ENCODE measurements at regions not wholly inside any gene's neighbourhood (a gene's known extent, or its start where the extent isn't known, plus 50 kb on each side); places are given as distances from the start of the nearest gene placed in this dataset.

DNA sequence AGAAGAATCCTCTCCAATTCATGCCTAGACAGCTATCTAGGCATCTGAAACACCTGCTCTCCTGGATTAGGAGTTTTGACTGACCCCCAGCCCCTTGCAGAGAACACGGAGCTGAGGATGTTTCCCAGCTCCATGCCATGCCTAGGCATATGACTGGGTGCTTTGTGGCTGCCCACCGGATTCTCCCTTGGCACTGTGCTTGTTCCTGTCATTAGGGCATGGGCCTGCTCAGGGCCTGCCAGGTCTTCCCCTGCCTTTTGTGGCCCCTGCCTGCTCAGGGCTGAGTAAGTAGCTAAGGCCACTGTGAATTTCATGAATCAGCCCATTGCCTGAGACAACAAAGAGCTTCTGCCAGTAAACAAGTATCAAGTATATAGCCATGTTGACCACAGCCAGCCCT lies 867.4 kb downstream of the TECRL start:
- TF ChIP-seq, protein P1, sequence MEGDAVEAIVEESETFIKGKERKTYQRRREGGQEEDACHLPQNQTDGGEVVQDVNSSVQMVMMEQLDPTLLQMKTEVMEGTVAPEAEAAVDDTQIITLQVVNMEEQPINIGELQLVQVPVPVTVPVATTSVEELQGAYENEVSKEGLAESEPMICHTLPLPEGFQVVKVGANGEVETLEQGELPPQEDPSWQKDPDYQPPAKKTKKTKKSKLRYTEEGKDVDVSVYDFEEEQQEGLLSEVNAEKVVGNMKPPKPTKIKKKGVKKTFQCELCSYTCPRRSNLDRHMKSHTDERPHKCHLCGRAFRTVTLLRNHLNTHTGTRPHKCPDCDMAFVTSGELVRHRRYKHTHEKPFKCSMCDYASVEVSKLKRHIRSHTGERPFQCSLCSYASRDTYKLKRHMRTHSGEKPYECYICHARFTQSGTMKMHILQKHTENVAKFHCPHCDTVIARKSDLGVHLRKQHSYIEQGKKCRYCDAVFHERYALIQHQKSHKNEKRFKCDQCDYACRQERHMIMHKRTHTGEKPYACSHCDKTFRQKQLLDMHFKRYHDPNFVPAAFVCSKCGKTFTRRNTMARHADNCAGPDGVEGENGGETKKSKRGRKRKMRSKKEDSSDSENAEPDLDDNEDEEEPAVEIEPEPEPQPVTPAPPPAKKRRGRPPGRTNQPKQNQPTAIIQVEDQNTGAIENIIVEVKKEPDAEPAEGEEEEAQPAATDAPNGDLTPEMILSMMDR (IDR thresholded peaks at IDR 0.05) = no peak
- TF ChIP-seq POLR2AphosphoS5 (IDR thresholded peaks at IDR 0.05; ENCODE audit: insufficient read depth in 1 of 2, low read depth in 1 of 2) = no peak
